K562 (cell line): ENCODE measurements at regions not wholly inside any gene's neighbourhood (a gene's known extent, or its start where the extent isn't known, plus 50 kb on each side); places are given as distances from the start of the nearest gene placed in this dataset.

Experiments used
- ATAC-seq: fragments of 200-7000 bp; cut with Tn5 transposase; 3 replicates; pipeline ENCODE4 v1.9.1; 2020; ENCODE audit warnings: moderate library complexity
- BruUV-seq: library from RNA; stranded (reverse); fragments of 400-500 nt; replicated peaks from 2 replicates; lab custom pipeline; 2021; lab: Mats Ljungman, UMichigan
- CTCF ChIA-PET: fragments of 300-600 bp; formaldehyde crosslinking; extraction: SDS; loops from one replicate; lab custom pipeline; 2021; ENCODE audit warnings: low intra/inter-chr PET ratio; lab: Yijun Ruan, JAX
- POLR2A ChIA-PET: fragments of 300-600, 350-650 bp; sonication (Branson Sonifier 250); formaldehyde crosslinking; extraction: SDS; loops from one replicate; lab custom pipeline; 2021; ENCODE audit warnings: antibody characterized with exemption, inconsistent platforms; lab: Yijun Ruan, JAX
- DNase-seq, 4 experiments: peaks; one replicate each; pipeline versions ENCODE4 v3.0.0 to v3.0.0-alpha.2; 2011 to 2018; ENCODE audit warnings: low spot score in 3 of 4, mixed read lengths in 3 of 4; ENCODE audit errors: extremely low read depth in 1 of 4
- FAIRE-seq: peaks from 2 replicates; lab custom pipeline; 2011; peaks lifted over from hg19 to GRCh38; lab: Jason Lieb, UNC
- H2AFZ ChIP-seq: 2 replicates; pipeline ENCODE4 v1.6.0; 2011; ENCODE audit warnings: low read depth, low read length, control low read depth, inconsistent platforms
- H3K27ac ChIP-seq: fragments of 200-600 bp; 3 replicates; pipeline ENCODE4 v1.8.0; 2011; ENCODE audit warnings: low read depth, mild to moderate bottlenecking, control low read depth, inconsistent platforms, low read length, moderate library complexity, mixed read lengths; ENCODE audit errors: extremely low read depth
- H3K27me3 ChIP-seq, 2 experiments: fragments of 300-600 bp in 1 of 2; 2 replicates in 1 of 2; 3 replicates in 1 of 2; pipeline versions ENCODE4 v1.6.0 to v1.8.0; 2011; ENCODE audit warnings: inconsistent platforms in 2 of 2, low read length in 2 of 2, mild to moderate bottlenecking in 1 of 2, mixed read lengths in 1 of 2, moderate library complexity in 1 of 2; ENCODE audit not compliant: control insufficient read depth in 2 of 2, insufficient read depth in 2 of 2
- H3K36me3 ChIP-seq: fragments of 300-600 bp; 3 replicates; pipeline ENCODE4 v1.8.0; 2011; ENCODE audit warnings: mild to moderate bottlenecking, low read length, inconsistent platforms; ENCODE audit not compliant: control insufficient read depth, insufficient read depth
- H3K4me1 ChIP-seq, 2 experiments: fragments of 200-600 bp in 1 of 2; replicated peaks in 1 of 2; 2 replicates in 1 of 2; 3 replicates in 1 of 2; pipeline versions ENCODE4 v1.5.1 to v1.8.0; 2011; ENCODE audit warnings: inconsistent platforms in 2 of 2, low read length in 2 of 2, mild to moderate bottlenecking in 1 of 2, mixed read lengths in 1 of 2, moderate library complexity in 1 of 2; ENCODE audit not compliant: control insufficient read depth in 2 of 2, insufficient read depth in 2 of 2
- H3K4me2 ChIP-seq: 2 replicates; pipeline ENCODE4 v1.6.1; 2011; ENCODE audit warnings: low read length, control low read depth, inconsistent platforms, mixed read lengths; ENCODE audit not compliant: insufficient read depth
- H3K4me3 ChIP-seq: fragments of 200-600 bp; sonication (generic), shearing (Covaris generic); 2 replicates; pipeline ENCODE4 v1.5.1; 2016; ENCODE audit warnings: control low read depth, inconsistent platforms
- H3K79me2 ChIP-seq: fragments of 200-600 bp; 3 replicates; pipeline ENCODE4 v1.8.0; 2011; ENCODE audit warnings: low read length, inconsistent platforms; ENCODE audit not compliant: control insufficient read depth, insufficient read depth
- H3K9ac ChIP-seq, 2 experiments: 2 replicates each; pipeline versions ENCODE4 v1.6.0 to v1.6.1; 2011; ENCODE audit warnings: low read depth in 2 of 2, low read length in 2 of 2, control low read depth in 1 of 2, inconsistent platforms in 1 of 2, mild to moderate bottlenecking in 1 of 2, mixed read lengths in 1 of 2; ENCODE audit not compliant: insufficient read depth in 1 of 2
- H3K9me1 ChIP-seq: one replicate; pipeline ENCODE4 v1.6.0; 2011; ENCODE audit warnings: inconsistent platforms, mild to moderate bottlenecking, low read length, moderate library complexity; ENCODE audit not compliant: control insufficient read depth, insufficient read depth
- H3K9me3 ChIP-seq: replicated peaks from 2 replicates; pipeline ENCODE4 v1.5.1; 2011; ENCODE audit warnings: low read depth, low read length, inconsistent platforms; ENCODE audit not compliant: control insufficient read depth, insufficient read depth
- H4K20me1 ChIP-seq: replicated peaks from 2 replicates; pipeline ENCODE4 v1.6.1; 2011; ENCODE audit warnings: low read length, inconsistent platforms, mixed read lengths; ENCODE audit not compliant: control insufficient read depth, insufficient read depth
- HDAC8 ChIP-seq: fragments of 450-650 bp; IDR thresholded peaks from 2 replicates; pipeline ENCODE4 v1.6.1; 2016; ENCODE audit warnings: mild to moderate bottlenecking, missing genetic modification characterization, moderate library complexity, missing compliant biosample characterization
- HNRNPLL ChIP-seq: fragments of 200-400 bp; formaldehyde crosslinking; IDR thresholded peaks from 2 replicates; pipeline ENCODE4 v1.6.1; 2017; ENCODE audit warnings: low read length, low read depth, mild to moderate bottlenecking; ENCODE audit not compliant: poor library complexity, severe bottlenecking
- LEF1 ChIP-seq: fragments of 450-650 bp; IDR thresholded peaks from 2 replicates; pipeline ENCODE4 v1.6.1; 2016; ENCODE audit warnings: mild to moderate bottlenecking
- SLC30A9 ChIP-seq: fragments of 250-450 bp; sonication (Bioruptor Pico); IDR thresholded peaks from 2 replicates; pipeline ENCODE4 v1.8.0; 2022; ENCODE audit warnings: mild to moderate bottlenecking, moderate library complexity
- SNRNP70 ChIP-seq: fragments of 200-400 bp; formaldehyde crosslinking; optimal IDR thresholded peaks from 2 replicates; pipeline ENCODE3; 2017; ENCODE audit warnings: low read depth, low read length
- ZNF436 ChIP-seq: fragments of 250-450, 450-650 bp; sonication (Bioruptor Pico); formaldehyde crosslinking; IDR thresholded peaks from 2 replicates; pipeline ENCODE4 v1.7.0; 2020; ENCODE audit warnings: mild to moderate bottlenecking
- ZNF584 ChIP-seq: fragments of 200-800 bp; sonication (Bioruptor generic); IDR thresholded peaks from 2 replicates; pipeline ENCODE4 v1.6.1; 2016; ENCODE audit warnings: low read depth, mild to moderate bottlenecking, missing genetic modification characterization, missing compliant biosample characterization
- WGBS: fragments of 100-300 bp; shearing (Covaris generic); methylation state at CpG from one replicate; pipeline ENCODE4 v1.1.6; 2016; ENCODE audit warnings: low coverage, mixed read lengths; ENCODE audit not compliant: insufficient coverage; ENCODE audit errors: missing lambda C conversion rate; 5-methylcytosine and 5-hydroxymethylcytosine counted together
- in situ Hi-C: fragments of 300-500 bp; cut with MboI; formaldehyde crosslinking; loops from 4 replicates; pipeline ENCODE4 v1.15.0; 2018; ENCODE audit warnings: inconsistent platforms, mixed read lengths
- intact Hi-C: fragments of 100-400 bp; cut with micrococcal nuclease; formaldehyde crosslinking; loops from 2 replicates; pipeline ENCODE4 v1.14.2; 2022
- TF ChIP-seq, protein P1 (sequence below): fragments of 450-650 bp; formaldehyde crosslinking; IDR thresholded peaks from 2 replicates; pipeline ENCODE4 v1.4.0; 2020; ENCODE audit warnings: mild to moderate bottlenecking, moderate library complexity

DNA sequence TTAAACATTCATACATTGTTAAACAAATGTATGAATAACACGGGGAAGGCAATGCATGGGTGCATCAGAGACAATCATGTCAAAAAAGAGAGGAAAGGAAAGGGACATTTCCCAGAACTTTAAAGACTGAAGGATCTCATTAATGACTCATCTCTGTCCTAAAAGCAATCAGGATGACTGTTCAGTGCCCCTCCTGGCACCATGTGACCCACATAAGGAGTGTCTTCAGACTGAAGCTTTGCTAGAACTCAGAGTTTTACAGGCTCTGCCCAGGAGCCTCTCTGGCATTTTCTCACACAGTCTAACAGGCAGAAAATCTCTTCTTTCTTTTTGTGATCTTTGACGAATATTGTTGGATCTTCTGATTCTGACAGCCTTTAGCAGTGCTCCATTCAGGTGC is 315.3 kb downstream of the OTUD1 start:
- 0% methylated on average over 2 of the region's 2 CpGs for WGBS
- H4K20me1 ChIP-seq, result no peaks in the 10 kb centered on the region
- no peaks in the 10 kb centered on the region for H3K27me3 ChIP-seq
- in situ Hi-C loops (no loop called here), intact Hi-C loops (no loop called here)
- H3K79me2 ChIP-seq, result no peaks in the 10 kb centered on the region
- ATAC-seq (no peak), FAIRE-seq (no peak), DNase-seq (no peak)
- H3K9ac ChIP-seq, result no peak overlapping the region
- no peak overlapping the region for H3K4me2 ChIP-seq
- H2AFZ ChIP-seq, result no peak overlapping the region
- no peaks in the 10 kb centered on the region for H3K4me1 ChIP-seq
- ChIA-PET CTCF (no interaction called here), POLR2A (no interaction called here)
- H3K27ac ChIP-seq, result no peak overlapping the region
- H3K4me3 ChIP-seq, result no peak overlapping the region
- H3K9me1 ChIP-seq, result no peaks in the 10 kb centered on the region
- no TSS peak for BruUV-seq
- no peaks in the 10 kb centered on the region for H3K9me3 ChIP-seq
- H3K36me3 ChIP-seq, result no peaks in the 10 kb centered on the region
- TF ChIP-seq HNRNPLL, result no peak
- no peak for TF ChIP-seq HDAC8 (tag)
- no peak for TF ChIP-seq LEF1
- no peak for TF ChIP-seq SNRNP70
- TF ChIP-seq ZNF584 (CRISPR knock-in tag), result no peak
- TF ChIP-seq SLC30A9 (CRISPR knock-in tag), result no peak
- TF ChIP-seq ZNF436 (CRISPR knock-in tag), result no peak
- TF ChIP-seq, protein P1, sequence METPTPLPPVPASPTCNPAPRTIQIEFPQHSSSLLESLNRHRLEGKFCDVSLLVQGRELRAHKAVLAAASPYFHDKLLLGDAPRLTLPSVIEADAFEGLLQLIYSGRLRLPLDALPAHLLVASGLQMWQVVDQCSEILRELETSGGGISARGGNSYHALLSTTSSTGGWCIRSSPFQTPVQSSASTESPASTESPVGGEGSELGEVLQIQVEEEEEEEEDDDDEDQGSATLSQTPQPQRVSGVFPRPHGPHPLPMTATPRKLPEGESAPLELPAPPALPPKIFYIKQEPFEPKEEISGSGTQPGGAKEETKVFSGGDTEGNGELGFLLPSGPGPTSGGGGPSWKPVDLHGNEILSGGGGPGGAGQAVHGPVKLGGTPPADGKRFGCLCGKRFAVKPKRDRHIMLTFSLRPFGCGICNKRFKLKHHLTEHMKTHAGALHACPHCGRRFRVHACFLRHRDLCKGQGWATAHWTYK (CRISPR knock-in tag), result no peak
